ENCODE measurements at regions not wholly inside any gene's neighbourhood (a gene's known extent, or its start where the extent isn't known, plus 50 kb on each side); places are given as distances from the start of the nearest gene placed in this dataset.

GRCh38 chr11:35066783-35067423 lies 72.1 kb upstream of the CD44 start:
- Histone ChIP-seq H3K4me2 (ENCODE audit: insufficient read depth in 1 of 2, low read depth in 2 of 2, low read length in 2 of 2) (no peak overlapping the region), H4K5ac (ENCODE audit: insufficient read length, low read depth, low read length) (no peak overlapping the region), H3K18ac (ENCODE audit: extremely low read depth, low read length) (no peak overlapping the region), H3K23ac (ENCODE audit: insufficient read length) (no peak overlapping the region), H3K36me3 (ENCODE audit: control insufficient read depth in 2 of 4, insufficient read depth in 4 of 4, low read length in 3 of 4) (no peaks in the 10 kb centered on the region), H3K4me1 (replicated peaks in 1 of 4; ENCODE audit: control insufficient read depth in 3 of 4, insufficient read depth in 4 of 4, low read length in 3 of 4) (no peaks in the 10 kb centered on the region), H2BK20ac (ENCODE audit: low read length) (no peak overlapping the region), H3K27ac (ENCODE audit: low read depth, low read length) (no peak overlapping the region), H3K4ac (replicated peaks; ENCODE audit: insufficient read length, low read depth, low read length) (no peak overlapping the region), H4K8ac (ENCODE audit: extremely low read depth, insufficient read depth, low read length) (no peak overlapping the region), H3K79me1 (ENCODE audit: low read depth, low read length) (no peaks in the 10 kb centered on the region), H2BK120ac (replicated peaks; ENCODE audit: low read depth, low read length) (no peak overlapping the region), H2AFZ (ENCODE audit: low read length) (no peak overlapping the region), H3K14ac (ENCODE audit: insufficient read length) (no peak overlapping the region), H3K56ac (replicated peaks; ENCODE audit: insufficient read length, low read depth, low read length) (no peak overlapping the region), H3K9me3 (ENCODE audit: insufficient read depth in 2 of 2, low read depth in 1 of 2, low read length in 1 of 2) (no peaks in the 10 kb centered on the region), H3K4me3 (ENCODE audit: extremely low read depth in 1 of 4, insufficient read depth in 2 of 4, low read depth in 3 of 4, low read length in 4 of 4) (no peak overlapping the region), H3K79me2 (ENCODE audit: control insufficient read depth in 1 of 2, insufficient read depth in 2 of 2, low read length in 2 of 2) (no peaks in the 10 kb centered on the region), H3K27me3 (replicated peaks in 1 of 4; ENCODE audit: control insufficient read depth in 3 of 4, extremely low read depth in 1 of 4, insufficient read depth in 3 of 4, low read length in 3 of 4) (no peaks in the 10 kb centered on the region), H4K91ac (replicated peaks; ENCODE audit: insufficient read length, low read length) (no peak overlapping the region), H2BK5ac (ENCODE audit: low read depth, low read length) (no peak overlapping the region), H2AK5ac (ENCODE audit: low read depth, low read length) (no peak overlapping the region), H2BK12ac (ENCODE audit: low read depth, low read length) (no peak overlapping the region), H4K20me1 (replicated peaks in 1 of 2; ENCODE audit: control insufficient read depth in 1 of 2, insufficient read depth in 2 of 2, low read length in 2 of 2) (no peaks in the 10 kb centered on the region), H3K9ac (replicated peaks in 1 of 4; ENCODE audit: extremely low read depth in 1 of 4, low read depth in 3 of 4, low read length in 3 of 4) (no peak overlapping the region), H3K23me2 (ENCODE audit: low read depth, low read length) (no peaks in the 10 kb centered on the region), H2BK15ac (ENCODE audit: low read length) (no peak overlapping the region)
- ChIA-PET CTCF (ENCODE audit: partially characterized antibody) (interaction anchor here (0.5 to 0.9 kb wide), 2 partner anchors 35 to 333 kb away, joined by 3 read pairs; no protein-coding TSS in a partner anchor), POLR2A (ENCODE audit: partially characterized antibody) (no interaction called here)
- WGBS, 2 experiments (ENCODE audit: extremely low coverage in 1 of 2, insufficient coverage in 1 of 2, insufficient read length in 1 of 2, insufficient replicate concordance in 2 of 2, low coverage in 1 of 2, low lambda C conversion rate in 2 of 2, missing lambda C conversion rate in 1 of 2) = 93% methylated on average over 3 of the region's 3 CpGs; no CpG with 5 or more reads in 1 of the 2 experiments
- FAIRE-seq = no peak
- no peak for DNase-seq (ENCODE audit: low read depth in 1 of 2, low spot score in 2 of 2)
- TF ChIP-seq SAP30 (IDR thresholded peaks at IDR 0.05; ENCODE audit: insufficient read depth, insufficient replicate concordance, low read length) (no peak), CREB1 (IDR thresholded peaks at IDR 0.05) (no peak), RNF2 (IDR thresholded peaks at IDR 0.05; ENCODE audit: borderline replicate concordance, low read depth, low read length, missing control alignments, poor library complexity, severe bottlenecking) (no peak), SRF (IDR thresholded peaks at IDR 0.05; ENCODE audit: low read depth, low read length) (no peak), SIRT6 (IDR thresholded peaks at IDR 0.05; ENCODE audit: low read length) (no peak), CHD2 (IDR thresholded peaks at IDR 0.05; ENCODE audit: low read length) (no peak), POU5F1 (IDR thresholded peaks at IDR 0.05; ENCODE audit: low read depth, low read length) (no peak), TCF12 (IDR thresholded peaks at IDR 0.05; ENCODE audit: low read depth, low read length) (no peak), BACH1 (IDR thresholded peaks at IDR 0.05; ENCODE audit: low read length) (no peak), CBX8 (IDR thresholded peaks at IDR 0.05; ENCODE audit: borderline replicate concordance, low read depth, low read length) (no peak), SUZ12 (IDR thresholded peaks at IDR 0.05; ENCODE audit: low read length) (no peak), TAF1 (IDR thresholded peaks at IDR 0.05; ENCODE audit: low read depth, low read length) (no peak), SP2 (IDR thresholded peaks at IDR 0.05; ENCODE audit: low read length) (no peak), MAFK (IDR thresholded peaks at IDR 0.05; ENCODE audit: low read depth, low read length) (no peak), HDAC6 (IDR thresholded peaks at IDR 0.05; ENCODE audit: low read depth, low read length) (no peak), NRF1 (IDR thresholded peaks at IDR 0.05; ENCODE audit: low read depth, low read length) (no peak)
